ENCODE measurements at regions not wholly inside any gene's neighbourhood (a gene's known extent, or its start where the extent isn't known, plus 50 kb on each side); places are given as distances from the start of the nearest gene placed in this dataset.

DNA sequence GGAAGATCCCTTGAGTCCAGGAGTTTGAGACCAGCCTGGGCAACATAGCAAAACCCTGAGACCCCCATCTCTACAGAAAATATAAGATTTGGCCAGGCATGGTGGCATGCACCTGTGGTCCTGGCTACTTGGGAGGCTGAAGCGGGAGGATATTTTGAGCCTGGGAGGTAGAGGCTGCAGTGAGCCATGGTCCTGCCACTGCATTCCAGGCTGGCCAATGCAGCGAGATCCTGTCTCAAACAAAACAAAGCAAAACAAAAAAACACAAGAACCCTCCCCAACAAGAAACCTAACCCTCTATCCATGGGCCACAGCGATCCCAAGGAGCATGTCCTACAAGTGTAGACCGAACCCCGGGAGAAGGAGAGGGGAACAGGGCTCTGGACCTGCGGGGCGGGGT is 133.3 kb downstream of the MGAT5B start:
- no peak for DNase-seq

DNA sequence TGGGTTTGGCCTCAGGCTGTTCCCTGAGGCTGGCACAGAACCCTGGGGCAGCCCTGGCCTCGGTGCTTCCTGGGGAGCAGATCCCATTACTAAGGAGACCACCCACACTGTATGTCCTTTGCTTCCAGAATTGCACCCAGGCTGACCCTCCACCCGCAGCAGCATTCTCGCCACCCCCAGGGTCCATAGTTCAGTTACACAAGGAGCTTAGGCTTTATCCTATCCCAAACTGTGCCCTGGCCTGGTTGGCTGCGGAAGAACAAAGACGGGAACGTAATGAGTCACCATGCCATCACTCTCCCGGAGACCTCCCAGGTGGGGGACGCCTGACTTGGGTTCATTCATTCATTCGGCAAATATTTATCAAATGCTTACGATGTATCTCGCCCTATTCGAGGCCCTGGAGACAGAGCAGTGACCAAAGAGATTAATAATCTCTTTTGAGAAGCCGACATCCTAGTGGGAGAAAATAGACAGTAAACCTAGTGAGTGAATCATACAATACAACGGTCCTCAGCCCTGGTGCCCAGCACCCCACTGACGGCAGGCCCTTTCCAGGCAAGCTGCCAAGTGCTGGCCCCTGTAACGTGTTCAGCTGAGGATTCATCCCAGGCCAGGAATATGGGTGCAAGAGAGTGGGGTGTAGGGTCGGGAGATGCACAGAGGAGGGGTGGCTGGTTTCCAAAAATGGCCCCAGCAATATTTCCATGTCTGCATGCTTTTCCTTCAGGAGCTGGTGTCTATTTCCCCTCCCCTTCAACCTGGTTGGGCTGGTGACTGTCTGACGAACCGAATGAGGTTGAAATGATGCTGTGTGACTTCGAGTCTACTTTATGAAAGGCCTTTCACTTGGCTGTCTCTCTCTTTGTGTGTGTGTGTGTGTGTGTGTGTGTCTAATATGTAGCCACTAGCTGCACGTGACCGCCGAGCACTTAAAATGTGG is 134.2 kb downstream of the MGAT5B start:
- no peak for DNase-seq

DNA sequence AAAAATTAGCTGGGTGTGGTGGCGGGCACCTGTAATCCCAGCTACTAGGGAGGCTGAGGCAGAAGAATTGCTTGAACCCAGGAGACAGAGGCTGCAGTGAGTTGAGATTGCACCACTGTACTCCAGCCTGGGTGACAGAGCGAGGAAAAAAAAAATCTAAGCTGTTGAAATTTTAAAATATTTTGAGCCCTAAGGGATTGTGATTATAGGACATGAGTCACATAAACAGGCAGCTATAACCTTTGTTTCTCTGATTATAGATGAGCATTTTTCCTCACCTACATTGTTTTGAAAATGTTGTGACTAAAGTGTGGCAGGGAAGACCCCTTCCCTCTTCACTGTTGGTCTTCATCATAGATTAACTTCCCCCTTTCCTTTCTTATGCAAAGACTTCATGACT is 135.5 kb downstream of the MGAT5B start:
- no peak for DNase-seq

DNA sequence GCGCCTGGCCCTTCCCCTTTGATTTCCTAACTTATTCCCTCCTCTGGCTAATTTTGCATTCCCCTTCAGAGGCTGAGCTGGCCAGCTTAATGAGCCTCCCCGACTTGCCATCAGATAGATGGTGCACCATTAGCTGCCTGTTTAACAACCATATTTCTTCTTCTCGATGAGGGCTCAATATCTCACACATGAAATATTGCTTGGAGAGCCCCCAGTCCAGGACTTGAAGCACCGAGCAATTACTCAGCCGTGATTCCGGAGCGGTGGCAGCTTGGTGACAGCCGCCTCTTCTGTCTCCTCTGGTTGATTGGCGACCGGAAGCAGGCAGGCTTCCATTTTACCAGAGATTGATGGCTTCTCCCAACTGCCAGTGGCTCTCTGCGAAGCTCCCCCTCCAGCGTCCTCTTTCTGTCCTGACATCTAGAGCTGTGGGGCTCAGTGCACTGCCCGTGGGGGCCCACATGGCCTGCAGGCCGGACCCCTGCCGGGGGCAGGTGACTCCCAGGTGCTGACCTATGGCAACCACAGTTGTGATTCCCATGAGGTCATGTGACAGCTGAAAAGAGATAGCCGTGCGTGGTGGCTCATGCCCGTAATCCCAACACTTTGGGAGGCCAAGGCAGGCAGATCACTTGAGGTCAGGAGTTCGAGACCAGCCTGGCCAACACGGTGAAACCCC is 133.7 kb upstream of the SEC14L1 start:
- no peak for DNase-seq

DNA sequence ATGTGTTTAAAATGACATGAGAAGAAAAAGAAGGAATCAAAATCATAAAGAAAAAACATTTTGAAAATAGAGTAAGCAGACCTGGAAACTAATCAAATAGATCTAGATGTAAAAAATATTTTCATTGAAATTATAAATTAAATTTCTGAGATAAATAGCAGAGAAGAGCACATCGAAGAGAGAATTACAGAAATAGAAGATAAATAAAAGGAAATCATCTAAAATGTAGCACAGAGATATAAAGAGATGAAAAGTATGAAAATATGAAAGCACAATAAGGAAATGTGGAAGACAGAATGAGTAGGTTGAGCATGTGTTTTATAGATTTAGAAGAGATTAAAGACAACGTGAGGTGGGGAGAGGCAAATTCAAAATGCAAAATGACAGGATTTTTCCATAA is 130.9 kb upstream of the SEC14L1 start:
- no peak for DNase-seq

DNA sequence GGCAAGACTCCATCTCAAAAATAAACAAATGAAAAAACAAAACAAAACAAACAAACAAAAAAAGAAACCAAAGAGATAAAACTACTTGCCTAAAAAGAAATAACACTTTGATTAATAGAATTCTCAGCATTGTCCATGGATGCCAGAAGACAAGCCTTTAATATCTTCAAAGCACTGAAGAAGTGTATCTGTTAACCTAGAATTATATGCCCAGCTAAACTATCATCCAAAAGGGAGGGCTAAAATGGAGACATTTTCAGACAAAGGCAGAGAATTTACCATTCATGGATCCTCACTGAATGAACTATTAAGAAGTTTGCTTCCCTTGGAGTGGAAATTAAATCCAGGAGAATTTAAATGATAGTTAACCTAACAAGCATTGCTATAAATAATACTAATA is 130.1 kb upstream of the SEC14L1 start:
- no peak for DNase-seq

DNA sequence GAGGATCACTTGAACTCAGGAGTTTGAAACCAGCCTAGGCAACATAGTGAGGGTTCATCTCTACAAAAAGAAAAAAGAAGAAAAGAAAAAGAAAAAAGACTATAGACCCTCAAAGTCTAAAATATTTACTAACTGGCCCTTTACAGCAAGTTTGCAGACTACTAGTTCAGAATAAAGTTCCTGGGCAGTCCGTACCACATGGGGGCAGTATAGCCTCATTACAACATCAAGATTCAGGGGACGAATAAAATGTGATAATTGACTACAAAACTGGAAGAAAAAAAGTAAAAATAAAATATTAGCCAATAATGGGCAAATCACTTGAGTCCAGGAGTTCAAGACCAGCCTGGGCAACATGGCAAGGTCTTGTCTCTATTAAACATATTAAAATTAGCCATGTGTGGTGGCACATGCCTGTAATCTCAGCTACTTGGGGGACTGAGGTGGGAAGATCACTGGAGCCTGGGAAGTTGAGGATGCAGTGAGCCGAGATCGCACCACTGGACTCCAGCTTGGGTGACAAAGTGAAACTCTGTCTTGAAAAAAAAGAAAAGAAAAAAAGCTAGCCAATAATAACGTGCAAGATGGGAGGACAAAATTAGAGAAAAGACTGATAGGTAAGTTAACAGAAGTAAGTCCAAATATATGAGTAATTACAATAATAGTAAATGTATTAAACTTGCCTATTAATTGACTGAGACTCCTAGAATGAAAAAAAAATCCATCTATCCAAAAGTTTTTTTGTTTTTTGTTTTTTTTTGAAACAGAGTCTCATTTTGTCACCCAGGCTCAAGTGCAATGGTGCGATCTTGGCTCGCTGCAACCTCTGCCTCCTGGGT is 129.4 kb upstream of the SEC14L1 start:
- DNase-seq = peak; percentile 56

DNA sequence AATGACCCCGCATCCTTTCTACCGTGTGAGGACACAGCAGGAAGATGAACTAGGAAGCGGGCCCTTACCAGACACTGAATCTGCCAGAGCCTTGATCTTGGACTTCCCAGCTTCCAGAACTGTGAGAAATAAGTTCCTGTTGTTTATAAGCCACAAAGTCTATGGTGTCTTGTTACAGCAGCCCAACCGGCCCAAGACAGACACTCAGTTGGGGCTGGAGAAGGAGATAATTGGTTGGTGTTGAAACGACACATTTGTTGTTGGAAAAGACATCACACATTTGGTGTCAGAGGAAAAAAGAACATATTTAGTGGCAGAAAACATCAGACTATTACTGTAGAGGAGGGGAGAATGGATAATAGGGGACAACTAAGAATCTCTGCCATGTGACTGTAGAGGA is 122.3 kb upstream of the SEC14L1 start:
- no peak for DNase-seq

DNA sequence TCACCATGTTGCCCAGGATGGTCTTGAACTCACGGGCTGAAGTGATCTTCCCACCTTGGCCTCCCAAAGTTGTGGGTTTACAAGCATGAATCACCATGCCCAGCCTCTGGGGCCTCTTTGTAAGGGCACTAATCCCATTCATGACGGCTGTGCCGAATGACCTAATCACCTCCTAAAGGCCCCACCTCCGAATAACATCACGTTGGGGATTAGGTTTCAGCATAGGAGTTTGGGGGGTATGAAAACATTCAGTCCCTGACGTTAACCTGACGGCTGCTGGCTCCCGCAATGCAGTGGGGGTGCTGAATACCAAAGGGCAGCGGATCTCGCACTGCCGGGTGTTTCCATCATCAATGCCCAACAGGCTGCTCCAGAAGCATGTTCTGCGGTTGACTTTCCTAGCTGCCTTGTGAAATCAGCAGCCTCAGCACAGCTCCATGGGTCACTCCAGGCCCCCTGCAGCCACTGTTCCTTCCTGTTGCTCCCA is 120.8 kb upstream of the SEC14L1 start:
- no peak for DNase-seq

DNA sequence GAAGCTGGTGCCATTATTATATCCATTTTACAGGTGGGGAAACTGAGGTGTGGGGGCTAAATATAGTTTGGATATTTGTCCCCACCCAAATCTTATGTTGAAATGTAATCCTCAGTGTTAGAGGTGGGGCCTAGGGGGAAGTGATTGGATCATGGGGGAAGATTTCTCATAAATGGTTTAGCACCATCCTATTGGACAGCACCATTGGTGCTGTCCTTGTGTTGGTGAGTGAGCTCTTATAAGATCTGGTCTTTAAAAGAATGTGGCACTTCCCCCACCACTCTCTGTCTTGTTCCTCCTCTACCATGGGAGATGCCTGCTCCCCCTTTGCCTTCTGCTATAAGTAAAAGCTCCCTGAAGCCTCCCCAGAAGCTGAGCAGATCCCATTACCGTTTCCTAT is 119.8 kb upstream of the SEC14L1 start:
- no peak for DNase-seq

DNA sequence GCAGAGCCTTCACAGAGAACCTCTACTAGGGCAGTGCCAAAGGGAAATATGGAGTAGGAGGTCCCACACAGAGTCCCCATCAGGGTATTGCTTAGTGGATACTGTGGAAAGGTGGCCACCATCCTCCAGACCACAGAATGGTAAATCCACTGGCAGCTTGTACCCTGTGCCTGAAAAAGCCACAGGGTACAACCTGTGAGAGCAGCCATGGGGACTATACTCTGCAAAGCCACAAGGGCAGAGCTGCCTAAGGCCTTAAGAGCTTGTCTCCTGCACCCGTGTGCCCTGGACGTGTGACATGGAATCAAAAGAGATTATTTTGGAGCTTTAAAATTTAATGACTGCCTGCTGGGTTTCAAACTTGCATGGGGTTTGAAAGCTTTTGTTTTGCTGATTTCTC is 118.0 kb upstream of the SEC14L1 start:
- no peak for DNase-seq

DNA sequence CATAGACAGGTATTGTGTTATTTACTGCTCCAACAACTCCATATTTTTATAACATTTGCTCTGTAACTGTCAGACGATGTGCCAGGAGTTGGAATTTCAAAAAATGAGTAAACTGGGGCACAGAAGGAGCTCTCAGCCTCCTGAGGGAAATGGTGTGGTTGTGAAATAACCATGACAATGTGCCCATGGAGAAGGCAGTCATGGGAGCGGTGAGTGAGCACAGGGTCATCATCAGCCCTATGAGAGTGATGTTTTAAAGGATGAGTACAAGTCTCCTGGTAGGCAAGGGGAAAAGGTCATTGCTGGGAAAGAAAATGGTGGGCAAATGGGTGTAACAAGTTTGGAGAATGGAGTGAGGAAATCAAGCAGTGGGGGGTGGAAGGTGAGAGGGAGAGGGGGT is 115.0 kb upstream of the SEC14L1 start:
- no peak for DNase-seq

DNA sequence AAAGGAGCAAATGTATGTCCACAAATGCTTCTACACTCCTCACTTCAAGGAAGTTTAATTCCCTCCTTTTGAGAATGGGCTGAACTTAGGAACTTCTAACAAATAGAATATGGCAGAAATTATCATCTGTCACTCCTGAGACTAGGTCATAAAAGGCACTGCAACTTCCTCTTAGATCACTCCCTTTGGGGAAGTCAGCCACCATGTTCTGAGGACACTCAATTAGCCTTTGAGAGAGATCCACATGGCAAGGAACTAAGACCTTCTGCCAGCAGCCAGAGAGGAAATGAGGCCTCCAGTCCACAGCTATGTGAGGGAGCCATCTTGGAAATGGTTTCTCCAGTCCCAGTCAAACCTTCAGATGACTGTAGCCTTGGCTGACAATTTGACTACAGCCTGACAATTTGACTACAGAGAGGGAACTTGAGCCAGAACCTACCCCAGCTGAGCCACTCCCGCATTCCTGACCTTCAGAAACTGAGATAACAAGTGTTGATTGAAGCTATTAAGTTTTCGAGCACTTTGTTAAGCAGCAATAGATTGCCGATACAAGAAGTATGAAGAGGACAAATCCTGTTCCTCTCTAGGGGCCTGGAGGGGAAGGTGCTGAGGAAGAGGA is 113.4 kb upstream of the SEC14L1 start:
- no peak for DNase-seq

DNA sequence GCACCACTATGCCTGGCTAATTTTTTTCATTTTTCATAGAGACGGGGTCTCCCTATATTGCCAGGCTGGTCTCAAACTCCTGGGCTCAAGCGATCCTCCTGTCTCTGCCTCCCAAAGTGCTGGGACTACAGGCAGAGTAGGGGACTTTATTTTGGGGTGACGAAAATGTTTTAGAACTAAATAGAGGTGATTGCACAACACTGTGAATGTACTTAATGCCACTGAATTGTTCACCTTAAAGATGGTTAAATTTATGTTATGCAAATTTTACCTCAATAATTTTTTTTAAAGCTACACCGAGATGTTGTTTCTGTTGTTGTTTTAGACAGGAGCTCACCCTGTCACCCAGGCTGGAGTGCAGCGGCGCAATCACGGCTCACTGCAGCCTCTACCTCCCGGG is 111.9 kb upstream of the SEC14L1 start:
- DNase-seq = no peak

DNA sequence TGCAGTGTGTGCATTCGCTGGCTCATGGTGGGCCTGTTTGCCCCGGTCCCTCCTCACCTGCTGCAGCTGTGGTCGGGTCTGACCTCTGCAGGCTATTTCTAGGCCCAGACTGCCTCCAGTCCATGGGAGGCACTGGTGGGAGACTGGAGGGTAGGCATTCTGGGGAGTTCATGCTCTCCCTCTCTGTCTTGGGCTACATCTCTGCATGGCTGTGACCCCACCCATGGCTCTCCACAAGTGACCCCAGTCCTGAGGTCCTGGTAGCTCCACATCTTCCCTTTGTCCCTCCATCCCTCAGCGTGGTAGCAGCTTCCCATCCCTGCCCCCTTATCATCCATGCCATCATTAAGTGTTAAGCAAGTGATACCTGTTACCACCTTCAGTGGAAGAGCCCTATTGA is 107.8 kb upstream of the SEC14L1 start:
- no peak for DNase-seq

DNA sequence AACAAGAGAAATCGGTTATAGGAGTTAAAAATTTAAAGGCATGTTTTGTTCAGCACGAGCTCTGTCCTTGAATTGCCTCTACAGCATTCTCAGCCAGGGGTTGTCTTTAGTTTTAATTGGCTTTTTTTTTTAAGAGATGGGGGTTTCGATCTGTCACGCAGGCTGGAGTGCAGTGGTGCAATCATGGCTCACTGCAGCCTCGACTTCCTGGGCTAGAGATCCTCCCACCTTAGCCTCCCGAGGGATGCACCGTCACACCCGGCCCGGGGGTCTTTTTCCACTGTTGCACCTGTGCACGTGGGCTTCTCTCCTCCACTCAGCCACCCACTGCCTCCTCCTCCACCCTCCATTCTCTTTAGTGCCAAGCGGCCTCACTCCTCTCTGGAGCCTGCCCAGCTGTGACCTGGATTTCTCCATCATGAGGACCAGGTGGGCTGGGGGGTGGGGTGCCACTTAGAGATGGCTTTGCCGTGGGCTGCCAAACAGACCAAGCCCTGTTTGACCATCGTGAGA is 106.8 kb upstream of the SEC14L1 start:
- DNase-seq = no peak

DNA sequence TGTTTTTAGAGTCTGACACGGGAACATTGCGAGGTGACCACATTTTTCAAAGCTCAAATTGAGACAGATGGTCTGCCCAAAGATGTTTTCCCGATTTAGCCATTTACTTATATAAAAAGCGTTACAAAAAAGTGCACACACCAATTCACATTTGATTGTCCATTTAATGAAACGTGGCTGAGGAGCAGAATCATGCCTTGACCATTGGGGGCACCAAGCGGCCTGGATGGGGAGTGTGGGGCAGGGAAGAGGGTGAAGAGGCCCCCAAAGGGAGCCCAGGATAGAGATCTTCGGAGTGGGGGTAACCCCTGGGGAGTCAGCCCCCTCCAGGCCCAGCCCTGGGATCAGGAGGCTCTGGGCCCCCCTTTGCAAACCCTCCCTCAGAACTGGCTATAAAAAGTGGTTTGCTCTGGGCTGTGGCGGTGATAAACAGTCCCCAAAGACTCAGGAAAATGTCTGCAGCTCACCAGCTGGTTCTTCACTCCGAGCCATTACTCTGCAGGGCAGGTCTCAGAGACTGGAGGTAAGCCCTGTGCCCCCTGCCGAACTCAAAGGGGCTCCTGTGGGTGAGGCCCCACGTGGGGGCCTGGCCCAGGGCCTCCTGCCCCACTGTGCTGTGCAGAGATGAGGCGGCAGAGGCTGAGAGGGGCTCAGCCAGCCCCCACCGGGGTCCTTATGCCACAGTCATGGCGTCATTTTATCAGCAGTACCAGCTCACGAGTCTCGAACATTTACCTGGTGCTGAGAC is 105.9 kb upstream of the SEC14L1 start:
- DNase-seq = no peak

DNA sequence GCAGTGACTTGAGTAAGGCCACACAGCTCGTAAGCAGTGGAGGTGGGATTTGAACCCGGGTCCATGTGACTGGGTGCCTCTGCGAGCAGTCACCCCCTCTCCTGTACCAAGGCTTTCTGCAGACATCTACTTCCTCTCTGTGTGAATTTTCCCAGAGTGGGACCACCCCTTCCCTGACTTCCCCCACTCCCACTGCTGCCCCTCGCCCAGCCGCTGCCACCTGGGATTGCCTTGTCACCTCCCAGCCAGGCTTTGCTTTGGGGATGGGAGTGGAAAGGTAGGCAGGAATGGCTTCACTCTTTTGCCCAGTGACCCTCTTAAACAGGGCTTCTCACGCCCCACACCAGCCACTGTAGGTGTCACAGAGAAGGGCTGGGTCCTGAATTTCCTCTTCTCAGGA is 105.2 kb upstream of the SEC14L1 start:
- DNase-seq = no peak

DNA sequence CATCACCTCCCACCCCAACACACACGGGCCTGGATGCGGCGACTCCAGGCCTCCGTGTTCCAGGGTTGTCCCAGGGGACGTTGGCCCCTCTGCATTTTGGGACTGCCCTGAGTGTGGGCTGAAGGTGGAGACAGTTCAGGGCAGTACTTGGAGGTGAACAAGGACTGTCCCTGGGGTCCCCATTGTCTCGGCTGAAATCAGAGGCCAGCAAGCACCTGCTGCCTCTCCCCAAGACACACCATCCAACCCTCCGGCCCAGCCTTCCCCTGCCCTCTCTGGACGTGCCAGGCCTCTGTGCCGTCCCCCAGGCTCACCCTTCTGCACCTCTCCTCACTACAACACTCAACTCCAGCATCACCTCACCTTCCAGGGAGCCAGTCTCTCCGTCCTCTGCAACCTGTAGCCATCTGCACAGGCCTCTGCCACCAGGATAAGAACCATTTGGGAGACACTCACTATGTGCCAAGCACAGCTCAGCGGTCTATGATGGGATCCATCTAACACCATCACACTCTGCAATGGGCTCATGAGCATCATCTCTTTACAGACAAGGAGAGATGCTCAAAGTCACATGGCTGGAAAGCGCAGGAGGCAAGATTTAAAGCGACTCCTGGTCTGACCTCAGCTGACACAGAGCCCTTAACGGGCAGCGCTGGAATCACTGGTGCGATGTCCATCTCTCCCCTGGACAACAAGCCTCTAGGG is 104.5 kb upstream of the SEC14L1 start:
- no peak for DNase-seq

DNA sequence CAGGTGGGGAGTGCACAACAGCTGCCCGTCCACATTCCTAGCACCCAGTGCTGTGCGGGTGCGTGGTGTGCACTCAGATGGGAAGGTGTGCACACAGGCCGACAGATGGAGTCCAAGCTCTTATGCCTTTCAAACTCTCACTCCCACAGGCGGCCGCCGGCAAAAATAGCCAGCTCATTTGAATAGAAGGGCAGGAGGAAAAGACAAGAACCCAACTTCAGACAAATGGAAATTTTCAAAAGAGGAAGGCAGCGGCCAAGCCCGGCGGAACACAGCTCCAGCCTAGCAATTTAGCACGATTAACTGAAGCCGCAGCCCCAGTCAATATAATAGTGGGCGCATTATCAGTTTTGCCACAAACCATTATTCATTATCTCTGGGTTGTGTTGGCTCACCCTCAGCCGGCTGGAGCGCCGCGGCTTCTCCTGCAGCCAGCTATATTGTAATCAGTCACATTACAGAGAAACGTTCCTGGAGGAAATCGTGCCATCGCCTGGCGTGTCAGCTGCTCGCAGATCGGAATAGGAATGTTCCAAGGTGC is 103.9 kb upstream of the SEC14L1 start:
- DNase-seq = no peak

DNA sequence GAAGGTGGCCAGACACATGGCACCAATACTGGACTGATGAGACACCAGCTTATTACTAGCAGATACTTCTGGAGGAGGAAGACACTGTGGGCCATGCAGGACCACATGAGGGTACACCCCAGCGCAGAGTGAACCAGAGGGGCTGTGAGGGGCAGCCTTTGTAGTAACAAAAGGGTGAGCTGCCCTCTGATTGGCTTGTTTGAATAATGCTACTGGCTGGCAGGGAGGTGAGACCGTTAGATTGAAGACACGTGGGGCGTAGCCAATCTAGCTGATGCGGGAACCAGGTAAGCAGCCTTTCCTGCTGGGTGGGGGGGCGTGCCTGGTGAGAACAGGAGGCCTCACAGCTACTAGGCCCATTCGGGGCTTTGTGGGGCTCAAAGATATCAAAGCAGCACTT is 102.8 kb upstream of the SEC14L1 start:
- DNase-seq = no peak
